ENCODE measurements at regions not wholly inside any gene's neighbourhood (a gene's known extent, or its start where the extent isn't known, plus 50 kb on each side); places are given as distances from the start of the nearest gene placed in this dataset.
"Not testable (repeated sequence)": the region's sequence is repeated elsewhere in the genome, so short reads cannot be mapped to it uniquely, and the experiment has no call there.

DNA sequence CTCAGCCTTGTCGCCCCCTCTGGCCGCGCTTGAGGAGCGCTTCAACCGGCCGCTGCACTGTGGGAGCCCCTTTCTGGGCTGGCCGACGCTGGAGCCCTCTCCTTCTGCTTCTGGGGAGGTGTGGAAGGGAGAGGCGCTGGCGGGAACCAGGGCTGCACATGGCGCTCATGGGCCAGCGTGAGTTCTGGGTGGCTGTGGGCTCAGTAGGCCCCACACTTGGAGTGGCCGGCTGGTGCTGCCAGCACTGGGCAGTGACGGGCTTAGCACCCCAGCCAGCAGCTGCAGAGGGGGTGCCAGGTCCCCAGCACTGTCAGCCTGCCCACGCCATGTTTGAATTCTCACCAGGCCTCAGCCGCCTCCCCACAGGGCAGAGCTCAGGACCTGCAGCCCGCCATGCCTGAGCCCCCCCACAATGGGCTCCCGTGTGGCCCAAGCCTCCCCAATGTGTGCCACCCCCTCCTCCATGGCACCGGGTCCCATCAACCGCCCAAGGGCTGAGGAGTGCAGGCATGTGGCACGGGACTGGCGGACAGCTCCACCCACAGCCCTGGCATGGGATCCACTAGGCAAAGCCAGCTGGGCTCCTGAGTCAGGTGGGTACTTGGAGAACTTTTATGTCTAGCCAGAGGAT is 615.2 kb downstream of the TRIML1 start:
- no peak for DNase-seq

DNA sequence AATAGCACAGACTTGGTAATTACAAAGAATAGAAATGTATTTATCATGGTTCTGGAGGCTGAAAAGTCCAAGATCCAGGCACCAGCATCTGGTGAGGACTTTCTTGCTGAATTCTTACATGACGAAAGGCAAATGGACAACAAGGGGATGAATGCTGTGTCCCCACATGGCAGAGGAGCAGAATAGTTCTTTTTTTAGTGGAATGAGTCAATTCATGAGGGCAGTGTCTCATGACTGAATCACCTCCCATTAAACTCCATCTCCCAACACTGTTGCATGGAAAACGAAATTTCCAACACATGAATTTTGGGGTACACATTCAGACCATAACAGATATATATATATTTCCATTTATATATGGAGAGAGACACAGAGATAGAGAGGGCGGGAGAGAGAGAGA is 628.3 kb downstream of the TRIML1 start:
- no peak for DNase-seq

DNA sequence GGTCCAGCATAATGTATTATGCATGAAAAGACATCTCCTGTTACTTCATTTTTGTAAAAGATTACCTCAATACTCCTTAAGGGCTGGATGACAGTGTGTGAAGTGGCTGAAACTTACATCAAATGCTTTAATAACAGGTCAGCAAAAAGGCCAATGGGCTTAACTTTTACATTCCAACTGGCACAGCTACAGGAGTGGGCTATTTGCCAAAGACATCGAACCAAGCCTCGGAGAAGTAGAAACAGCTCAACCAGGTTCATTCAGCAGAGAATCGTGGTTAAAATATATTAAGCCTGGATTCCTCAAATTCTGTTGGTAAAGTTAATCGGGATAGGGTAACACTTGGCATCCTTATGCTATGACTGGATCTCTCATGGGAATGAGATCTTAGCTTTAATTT is 639.7 kb downstream of the TRIML1 start:
- no peak for DNase-seq

DNA sequence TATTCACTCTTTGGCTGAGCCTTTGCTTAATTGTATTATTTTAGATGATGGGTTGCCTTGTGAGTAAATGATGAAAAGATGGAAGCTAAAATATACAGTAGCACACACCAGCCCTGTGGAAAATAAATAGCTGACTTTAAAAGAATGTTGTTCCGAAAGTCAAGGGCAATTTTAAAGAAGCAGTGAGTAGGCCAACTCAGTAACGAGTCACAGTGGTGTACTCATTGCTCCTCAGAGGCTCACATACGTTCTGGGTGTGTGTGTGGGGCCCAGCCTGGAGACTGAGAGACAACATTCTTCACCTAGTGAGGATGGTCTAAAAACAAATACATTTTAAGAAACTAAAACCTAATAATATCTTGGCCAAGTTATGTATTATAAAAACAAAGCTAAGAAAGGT is 640.3 kb downstream of the TRIML1 start:
- no peak for DNase-seq

DNA sequence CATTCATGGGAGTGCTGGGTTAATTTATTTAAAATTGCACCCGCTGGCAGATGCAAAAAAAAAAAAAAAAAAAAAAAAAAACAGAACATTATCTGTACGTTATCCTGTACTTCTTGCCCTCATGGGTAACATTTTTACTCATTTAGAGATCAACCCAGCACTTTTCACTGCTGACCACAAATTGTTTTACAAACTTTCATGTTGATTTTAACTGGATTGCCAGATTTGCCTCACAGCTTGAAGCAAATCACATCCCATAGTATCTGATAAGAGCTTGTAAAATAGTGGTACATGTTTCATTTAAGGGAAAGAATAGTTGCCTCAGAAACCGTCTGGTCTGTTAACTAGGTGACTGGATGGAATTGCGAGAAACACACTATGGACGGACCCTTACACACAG is 640.8 kb downstream of the TRIML1 start:
- DNase-seq = no peak

DNA sequence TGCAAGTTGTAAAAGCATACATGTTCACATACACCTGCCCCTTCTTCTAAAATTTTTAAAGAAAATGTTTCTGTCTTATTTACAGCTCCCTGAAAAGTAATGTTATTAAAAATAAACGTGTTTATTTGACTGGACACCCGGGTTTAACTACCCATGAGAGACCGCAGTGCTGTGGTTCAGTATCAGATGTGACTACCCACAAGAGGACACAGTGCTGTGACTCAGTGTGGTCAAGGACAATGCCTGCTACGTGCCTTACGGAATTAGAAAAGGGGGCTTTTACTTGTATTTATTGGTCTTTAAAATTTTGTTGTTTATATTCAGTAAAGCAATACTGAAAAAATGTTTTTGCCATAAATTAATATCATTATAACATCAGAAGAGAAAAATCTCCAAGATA is 641.4 kb downstream of the TRIML1 start:
- DNase-seq = no peak

DNA sequence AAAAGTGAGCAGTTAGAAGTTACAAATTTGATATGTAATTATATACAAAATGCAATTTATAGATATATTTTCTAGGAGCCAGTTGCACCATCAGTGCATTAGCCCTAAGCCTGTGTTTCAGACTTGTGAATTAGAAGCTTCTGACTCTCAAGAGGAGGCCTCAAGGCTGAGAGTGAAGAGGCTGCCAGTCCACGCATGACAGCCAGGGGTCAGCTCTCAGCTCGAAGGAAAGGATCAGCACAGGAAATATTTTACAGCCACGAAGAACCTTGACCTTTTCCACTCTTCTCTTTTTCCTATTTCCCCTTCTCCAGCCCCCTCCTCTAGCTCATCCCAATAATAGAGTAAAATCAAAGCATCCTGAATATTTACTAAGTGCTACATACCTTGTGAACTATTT is 642.4 kb downstream of the TRIML1 start:
- no peak for DNase-seq

DNA sequence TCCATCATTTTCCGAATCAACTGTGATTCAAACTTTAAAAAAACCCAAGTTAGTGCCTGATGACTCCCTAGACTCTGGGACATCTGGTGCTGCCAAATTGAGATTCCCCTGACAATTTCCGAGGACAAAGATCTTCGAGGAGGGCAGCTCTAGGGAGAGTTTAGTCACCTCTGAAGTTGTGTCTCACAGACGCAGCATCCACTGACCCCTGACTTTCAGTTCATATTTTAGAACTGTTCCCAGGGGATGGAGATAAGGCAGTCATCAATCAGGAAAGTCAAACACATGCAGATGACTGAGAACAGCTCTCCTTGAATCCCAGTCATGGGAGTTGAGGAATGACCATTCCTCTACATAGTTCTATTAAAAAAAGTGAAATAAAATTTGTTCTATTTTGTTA is 643.9 kb downstream of the TRIML1 start:
- DNase-seq = no peak

DNA sequence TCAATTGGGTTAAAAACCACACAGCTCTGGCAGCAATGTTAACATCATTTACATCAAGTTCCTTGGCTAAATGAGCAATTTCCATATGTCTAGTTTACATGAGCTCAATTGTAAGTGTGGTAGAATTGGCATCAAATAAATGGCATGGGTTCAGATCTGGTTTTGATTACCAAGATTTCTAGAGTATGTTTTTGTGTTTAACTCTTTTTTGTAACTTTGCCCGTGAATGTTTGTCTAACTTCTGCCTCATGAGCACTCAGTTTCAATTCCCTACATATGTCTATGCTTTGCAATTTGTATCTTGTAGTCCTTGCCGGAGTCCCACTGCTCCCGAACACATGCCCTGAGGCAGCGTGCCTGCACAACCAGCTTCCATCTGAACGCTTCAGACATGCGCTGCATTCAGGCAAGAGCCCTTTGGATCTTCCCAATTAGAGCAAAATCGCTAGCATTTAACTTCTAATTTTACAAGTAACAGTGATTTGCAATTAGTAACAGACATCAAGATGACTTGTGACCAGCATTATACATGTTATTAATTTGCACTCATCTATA is 644.4 kb downstream of the TRIML1 start:
- no peak for DNase-seq

DNA sequence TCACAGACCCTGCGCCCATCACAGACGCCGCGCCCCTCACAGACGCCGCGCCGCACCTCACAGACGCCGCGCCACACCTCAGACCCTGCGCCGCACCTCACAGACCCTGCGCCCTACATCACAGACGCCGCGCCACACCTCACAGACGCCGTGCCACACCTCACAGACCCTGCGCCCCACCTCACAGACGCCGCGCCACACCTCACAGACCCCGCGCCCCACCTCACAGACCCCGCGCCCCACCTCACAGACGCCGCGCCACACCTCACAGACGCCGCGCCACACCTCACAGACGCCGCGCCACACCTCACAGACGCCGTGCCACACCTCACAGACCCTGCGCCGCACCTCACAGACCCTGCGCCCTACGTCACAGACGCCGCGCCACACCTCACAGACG is 657.4 kb downstream of the TRIML1 start:
- not testable (repeated sequence) for DNase-seq

DNA sequence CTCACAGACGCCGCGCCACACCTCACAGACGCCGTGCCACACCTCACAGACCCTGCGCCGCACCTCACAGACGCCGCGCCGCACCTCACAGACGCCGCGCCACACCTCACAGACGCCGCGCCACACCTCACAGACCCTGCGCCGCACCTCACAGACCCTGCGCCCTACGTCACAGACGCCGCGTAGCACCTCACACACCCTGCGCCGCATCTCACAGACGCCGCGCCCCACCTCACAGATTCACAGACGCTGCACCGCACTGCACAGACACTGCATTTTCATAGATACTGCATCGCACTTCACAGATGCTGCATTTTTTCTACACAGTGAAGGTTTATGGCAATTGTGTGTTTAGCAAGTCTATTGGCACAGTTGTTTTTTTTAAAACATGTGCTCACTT is 657.8 kb downstream of the TRIML1 start:
- not testable (repeated sequence) for DNase-seq

DNA sequence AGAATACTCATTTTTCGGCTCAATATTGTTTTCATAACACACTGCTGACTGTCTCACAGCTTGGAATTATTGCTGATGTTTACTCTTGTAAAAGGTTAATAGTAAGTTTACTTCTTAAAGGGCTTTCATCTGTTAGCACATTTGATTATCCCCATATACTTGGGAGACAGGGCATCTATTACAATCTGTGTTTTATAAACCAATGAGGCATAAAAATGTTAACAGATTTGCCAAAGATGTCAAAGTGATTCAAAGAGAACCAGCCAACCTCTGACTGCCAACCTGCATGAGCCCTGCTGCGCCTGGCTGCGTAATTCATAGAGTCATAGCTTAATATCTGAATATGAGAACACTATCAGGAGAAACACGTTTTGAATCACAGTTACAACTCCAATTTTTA is 665.6 kb downstream of the TRIML1 start:
- no peak for DNase-seq

DNA sequence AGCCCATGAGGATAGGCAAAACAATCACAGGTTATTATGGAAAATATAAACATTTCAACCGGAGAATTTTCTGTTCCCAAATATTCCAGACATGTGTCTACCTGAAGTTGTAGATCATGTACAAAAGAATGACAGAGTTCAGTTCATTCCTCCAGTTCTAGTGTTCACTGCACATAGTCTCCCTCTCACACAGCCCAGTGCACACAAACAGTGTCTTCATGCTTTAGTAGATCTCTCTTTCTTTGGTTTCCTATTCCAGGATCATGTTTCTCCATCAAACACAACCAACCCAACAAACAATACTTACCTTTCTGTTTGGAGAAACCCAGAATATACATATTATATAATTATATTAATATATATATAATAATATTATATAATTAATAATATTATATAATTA is 671.9 kb downstream of the TRIML1 start:
- DNase-seq = no peak

DNA sequence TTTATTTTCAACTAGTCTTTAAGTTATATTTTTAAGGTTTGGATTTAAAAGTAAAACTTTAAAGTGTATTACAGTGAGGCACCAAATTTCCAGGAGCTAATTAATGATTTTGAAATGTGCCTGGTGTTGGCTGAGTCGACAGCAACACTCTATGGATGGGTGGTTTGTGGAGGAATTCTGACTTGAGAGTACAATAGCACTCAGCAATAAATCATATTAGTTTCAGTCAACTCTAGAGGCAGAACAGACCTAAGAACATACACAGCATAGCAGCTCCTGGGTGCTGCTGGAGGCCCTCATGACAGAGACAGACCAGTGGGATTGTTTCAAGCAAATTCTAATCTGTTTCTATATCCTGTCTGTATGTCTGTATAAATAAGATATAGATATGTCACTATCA is 673.4 kb downstream of the TRIML1 start:
- DNase-seq = no peak

DNA sequence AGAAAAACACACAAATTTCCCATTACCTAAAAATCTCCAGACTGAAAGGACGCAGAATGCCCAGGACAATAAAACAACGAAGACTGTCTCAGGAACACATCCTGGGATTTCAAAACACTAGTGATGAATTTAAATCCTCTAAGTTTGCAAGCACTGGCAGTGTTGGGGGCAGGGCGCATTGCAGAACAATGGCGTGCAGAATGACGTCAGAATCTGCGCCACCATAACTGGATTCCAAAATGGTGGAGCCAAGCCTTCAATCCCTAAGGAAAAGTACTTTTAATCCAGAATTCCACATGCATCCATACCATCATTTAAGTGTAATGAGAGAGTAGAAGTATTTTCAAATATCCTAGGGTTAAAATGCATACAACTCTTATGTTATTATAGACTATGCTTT is 679.1 kb downstream of the TRIML1 start:
- DNase-seq = no peak

DNA sequence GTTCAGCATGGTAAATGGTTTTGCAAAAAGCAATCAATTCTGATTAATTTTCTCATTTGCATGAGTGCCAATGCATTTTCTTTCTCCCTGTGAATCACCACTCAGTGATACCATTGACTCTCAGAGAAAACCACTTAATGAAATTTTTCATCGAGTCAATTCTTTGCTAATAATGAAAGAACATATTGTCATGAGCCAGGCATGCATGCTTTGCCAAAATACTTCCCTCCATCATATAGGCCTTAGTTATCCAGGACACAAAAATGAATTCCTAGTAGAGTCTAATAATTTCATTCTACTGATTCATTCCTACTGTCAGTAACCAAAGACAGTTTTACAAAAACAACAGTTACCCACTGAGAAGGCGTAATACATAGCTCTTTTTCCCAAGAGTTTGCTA is 680.0 kb downstream of the TRIML1 start:
- DNase-seq = no peak

DNA sequence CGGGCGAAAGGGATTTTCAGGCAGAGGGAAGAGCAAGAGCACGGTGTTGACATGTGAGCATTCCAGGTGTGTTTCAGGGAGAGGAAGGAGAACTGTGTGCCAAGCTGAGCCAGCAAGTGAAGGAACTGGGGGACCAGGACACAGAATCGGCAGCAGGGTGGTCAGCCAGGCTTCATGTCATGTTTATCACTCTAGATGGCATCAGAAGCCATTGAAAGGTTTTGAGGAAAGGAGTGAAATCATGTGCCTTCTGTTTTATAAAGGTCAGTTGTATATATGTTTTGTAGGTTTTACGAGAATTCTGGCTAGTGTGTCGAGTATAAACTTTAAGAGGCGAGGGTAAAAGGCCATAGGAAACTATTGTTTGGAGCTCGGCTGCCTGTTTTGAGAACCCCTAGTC is 682.3 kb downstream of the TRIML1 start:
- no peak for DNase-seq

DNA sequence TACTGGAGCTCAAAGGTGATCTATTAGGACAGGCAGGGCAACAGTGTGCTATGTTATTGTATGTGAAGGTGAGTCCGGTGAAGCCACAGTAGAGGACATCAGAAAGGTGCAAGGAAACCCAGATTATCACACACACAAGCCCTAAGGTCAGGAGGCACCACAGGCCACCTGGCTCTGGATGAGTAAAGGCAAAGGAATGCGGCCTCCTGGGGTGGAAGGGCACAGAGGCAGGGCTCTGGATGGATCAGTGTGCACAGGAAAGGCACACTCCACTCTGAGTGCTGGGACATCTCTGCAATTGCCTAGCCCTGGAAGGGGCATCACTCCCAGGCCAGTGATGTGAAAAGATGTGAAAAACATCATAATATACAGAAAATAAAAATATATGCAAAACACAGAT is 683.5 kb downstream of the TRIML1 start:
- no peak for DNase-seq

DNA sequence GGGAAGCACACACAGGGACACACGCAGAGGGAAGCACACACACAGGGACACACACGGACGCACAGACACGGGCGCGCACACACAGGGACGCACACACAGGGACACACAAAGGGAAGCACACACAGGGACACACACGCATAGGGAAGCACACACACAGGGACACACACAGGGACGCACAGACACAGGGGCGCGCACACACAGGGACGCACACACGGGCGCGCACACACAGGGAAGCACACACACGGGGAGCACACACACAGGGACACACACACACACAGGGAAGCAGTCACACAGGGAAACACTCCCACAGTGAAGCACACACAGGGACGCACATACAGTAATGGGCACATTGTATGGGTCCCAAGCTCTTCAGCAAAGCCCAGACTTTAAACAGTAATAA is 685.3 kb downstream of the TRIML1 start:
- DNase-seq = no peak

DNA sequence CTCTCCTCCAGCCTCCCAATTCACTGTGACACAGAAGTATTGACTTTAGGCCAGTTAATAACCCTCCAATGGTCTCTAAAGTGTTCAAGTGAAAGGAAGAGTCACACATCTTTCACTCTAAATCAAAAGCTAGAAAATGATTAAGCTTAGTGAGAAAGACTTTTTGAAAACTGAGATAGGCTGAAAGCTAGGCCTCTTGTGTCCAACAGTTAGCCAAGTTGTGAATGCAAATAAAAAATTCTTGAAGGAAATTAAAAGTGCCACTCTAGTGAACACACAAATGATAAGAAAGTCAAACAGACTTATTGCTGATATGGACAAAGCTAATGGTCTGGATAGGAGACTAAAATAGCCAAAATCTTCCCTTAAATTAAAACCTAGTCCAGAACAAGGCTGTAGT is 687.2 kb downstream of the TRIML1 start:
- DNase-seq = no peak

DNA sequence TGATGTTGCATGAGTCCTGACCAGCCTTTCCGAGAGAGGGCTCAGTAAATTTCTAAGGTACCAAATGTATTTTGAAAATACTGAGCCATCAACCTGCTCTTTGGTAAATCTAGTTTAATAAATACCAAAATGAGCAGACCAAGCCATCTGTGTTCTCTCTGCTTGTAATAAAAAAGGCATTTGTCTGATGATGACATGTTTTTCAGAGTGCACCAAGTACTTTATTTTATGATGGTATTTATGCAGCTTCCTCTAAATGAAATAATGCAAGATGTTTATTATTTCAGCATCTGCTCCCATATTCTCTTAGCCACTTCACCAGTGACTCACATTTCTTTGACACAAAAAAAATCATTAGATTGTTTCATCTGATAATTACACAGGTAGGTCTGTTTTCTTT is 700.5 kb downstream of the TRIML1 start:
- no peak for DNase-seq

DNA sequence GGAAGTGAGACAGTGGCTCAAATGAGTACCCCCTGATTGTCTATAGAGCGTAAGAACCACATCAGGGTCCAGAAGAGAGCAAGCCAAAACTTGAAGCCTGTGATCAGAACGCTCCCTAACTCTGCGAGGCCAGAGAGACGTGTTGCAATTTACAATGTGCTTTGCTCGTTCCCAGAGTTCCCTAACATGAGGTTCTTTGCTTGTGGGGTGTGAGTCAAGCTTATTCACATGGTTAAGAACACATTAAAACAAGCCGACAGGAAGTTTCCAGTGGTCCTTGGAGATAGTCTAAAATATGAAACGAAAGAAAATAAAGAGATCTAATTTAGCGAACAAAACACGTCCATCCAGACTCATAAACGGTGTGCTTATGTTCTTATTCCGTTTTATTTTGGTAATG is 702.3 kb downstream of the TRIML1 start:
- DNase-seq = no peak

DNA sequence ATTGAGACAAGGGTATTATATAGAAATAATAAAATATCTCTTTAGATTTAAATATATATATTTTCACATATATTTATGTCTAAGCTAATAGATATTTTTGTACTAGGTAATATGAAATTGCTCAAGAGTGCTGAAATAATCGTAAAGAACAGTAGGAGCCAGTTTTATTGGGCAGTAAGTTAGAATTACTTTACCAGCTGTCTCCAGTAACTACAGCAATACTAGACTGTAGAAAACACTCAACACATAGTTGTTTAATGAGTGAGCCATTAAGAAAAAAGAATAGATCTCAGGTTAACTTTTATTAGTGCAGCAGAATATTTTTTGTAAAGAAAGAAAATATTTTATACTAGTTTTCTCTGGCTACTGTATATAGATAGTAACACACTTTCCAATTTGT is 715.2 kb downstream of the TRIML1 start:
- no peak for DNase-seq

DNA sequence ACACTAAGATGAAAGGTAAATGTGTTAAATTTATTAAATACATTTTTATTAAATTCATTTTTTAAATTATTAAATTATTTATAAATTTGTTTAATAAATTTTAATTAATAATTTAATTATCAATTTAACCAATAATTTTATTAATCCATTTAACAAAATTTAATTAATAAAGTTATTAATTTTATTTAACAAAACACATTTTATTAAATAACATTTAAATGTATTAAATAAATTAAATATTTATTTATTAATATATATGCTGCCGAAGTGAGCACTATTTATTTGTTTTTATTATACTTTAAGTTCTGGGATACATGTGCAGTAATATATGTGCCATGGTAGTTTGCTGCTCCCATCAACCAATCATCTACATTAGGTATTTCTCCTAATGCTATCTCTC is 719.5 kb downstream of the TRIML1 start:
- DNase-seq = no peak

DNA sequence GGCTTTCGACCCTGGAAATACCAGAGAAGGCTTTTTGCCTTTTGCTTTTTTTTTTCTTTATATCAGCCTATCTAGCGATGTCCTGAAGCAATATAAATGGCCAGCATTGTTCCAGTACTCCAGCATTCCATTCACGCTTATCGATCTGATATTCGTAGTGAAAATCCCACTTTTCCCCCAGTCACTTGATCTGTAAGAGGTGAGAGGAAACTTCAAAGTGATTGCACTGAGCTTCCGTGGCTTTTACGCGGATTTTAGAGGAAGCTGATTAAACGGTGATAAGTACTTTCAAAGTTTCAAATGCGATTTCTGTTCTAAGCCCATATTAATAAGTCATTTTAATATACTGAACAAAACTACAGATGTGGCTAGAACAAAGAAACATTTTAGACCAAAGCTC is 725.5 kb downstream of the TRIML1 start:
- DNase-seq = no peak

Measured in T-helper 2 cell (primary cell).